Neuron (in vitro differentiated cells): ENCODE measurements at regions not wholly inside any gene's neighbourhood (a gene's known extent, or its start where the extent isn't known, plus 50 kb on each side); places are given as distances from the start of the nearest gene placed in this dataset.

Experiments
- H2AFZ ChIP-seq: one replicate; pipeline ENCODE4 v1.6.1; 2013; ENCODE audit warnings: low read depth, mild to moderate bottlenecking, inconsistent platforms, low read length, moderate library complexity
- H3K27me3 ChIP-seq: one replicate; pipeline ENCODE4 v1.6.1; 2013; ENCODE audit warnings: low read length; ENCODE audit not compliant: insufficient read depth
- H3K36me3 ChIP-seq: one replicate; pipeline ENCODE4 v1.6.1; 2013; ENCODE audit warnings: low read length; ENCODE audit not compliant: insufficient read depth
- H3K4me1 ChIP-seq: one replicate; pipeline ENCODE4 v1.6.1; 2013; ENCODE audit warnings: low read length; ENCODE audit not compliant: insufficient read depth
- H3K4me3 ChIP-seq: 2 replicates; pipeline ENCODE4 v1.5.1; 2013; ENCODE audit warnings: mild to moderate bottlenecking, low read length, moderate library complexity
- H3K9me3 ChIP-seq: one replicate; pipeline ENCODE4 v1.6.1; 2013; ENCODE audit warnings: low read length

DNA sequence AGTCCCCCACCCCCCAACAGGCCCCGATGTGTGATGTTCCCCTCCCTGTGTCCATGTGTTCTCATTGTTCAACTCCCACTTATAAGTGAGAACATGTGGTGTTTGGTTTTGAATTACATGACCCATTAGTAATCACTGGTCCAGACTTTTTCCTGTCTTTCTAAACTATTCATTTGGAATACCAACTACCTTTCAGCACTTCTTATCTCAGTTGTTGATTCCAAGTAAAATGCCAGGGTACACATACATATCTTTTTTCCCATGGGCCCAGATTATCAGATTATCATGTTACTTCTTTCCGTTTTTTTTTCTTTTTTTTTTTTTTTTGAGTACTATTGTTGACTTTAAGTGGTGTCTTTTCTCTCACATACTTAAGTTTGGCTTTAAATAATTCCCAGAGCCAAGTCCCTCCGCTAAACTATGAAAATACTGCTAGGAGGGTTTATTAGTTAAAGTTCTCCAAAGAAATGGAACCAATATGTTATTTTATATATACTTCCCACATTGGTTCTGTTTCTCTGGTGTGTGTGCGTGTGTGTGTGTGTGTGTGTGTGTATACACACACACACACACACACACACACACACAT is 389.3 kb downstream of the IRS1 start:
- H3K9me3 ChIP-seq: no peaks in the 10 kb centered on the region
- H3K4me1 ChIP-seq: peaks cover 5% of the 10 kb centered on the region
- no peaks in the 10 kb centered on the region for H3K27me3 ChIP-seq
- no peak overlapping the region for H2AFZ ChIP-seq
- H3K4me3 ChIP-seq: no peak overlapping the region
- H3K36me3 ChIP-seq: no peaks in the 10 kb centered on the region

GRCh38 chr2:226409134-226409533 is 390.5 kb downstream of the IRS1 start:
- no peaks in the 10 kb centered on the region for H3K36me3 ChIP-seq
- no peak overlapping the region for H2AFZ ChIP-seq
- H3K4me3 ChIP-seq: no peak overlapping the region
- no peaks in the 10 kb centered on the region for H3K27me3 ChIP-seq
- H3K9me3 ChIP-seq: no peaks in the 10 kb centered on the region
- peaks cover 14% of the 10 kb centered on the region for H3K4me1 ChIP-seq

DNA sequence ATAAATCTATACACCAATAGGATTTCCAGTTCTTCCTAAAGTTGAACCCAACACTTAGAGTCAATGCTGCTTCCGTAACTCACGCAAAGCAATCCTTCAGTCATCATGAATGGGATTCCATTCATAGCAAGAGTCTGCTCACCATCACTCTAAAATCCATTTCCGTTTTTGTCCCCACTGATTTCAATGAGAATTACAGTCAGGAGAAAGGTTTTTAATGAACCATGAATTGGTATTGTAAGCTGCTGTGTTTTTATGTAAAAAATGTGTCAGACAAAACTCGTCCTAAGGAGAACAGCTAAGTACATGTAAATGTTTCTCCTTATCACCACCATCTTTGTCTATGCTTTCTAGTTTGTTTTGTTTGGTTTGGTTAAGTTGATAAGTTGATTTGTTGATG is 391.5 kb downstream of the IRS1 start:
- no peaks in the 10 kb centered on the region for H3K9me3 ChIP-seq

DNA sequence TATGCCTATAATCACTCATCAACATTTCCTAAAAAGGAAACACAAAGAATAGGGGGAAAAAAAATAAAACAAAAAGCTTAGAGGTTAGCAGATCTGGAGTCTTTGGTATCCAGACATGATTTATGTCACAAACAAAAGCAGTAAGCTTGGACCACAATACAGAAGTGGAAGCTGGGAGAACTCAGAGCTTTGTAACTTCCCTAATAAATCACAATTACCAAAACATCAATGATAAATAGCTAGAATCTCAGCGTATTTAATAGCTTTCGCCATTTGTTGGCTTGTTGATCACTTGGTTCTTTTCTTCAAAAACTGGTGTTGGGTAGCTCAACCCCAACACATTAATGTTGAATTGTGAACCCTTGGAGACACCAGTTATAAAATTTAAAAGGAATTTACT is 392.5 kb downstream of the IRS1 start:
- Histone ChIP-seq H3K4me3 (no peak overlapping the region), H3K36me3 (no peaks in the 10 kb centered on the region), H3K4me1 (peaks cover 26% of the 10 kb centered on the region), H2AFZ (no peak overlapping the region), H3K9me3 (no peaks in the 10 kb centered on the region), H3K27me3 (no peaks in the 10 kb centered on the region)

More for the DNA sequence above, 391.5 kb downstream of the IRS1 start:
- H3K27me3 ChIP-seq: no peaks in the 10 kb centered on the region
- H3K4me1 ChIP-seq: peaks cover 23% of the 10 kb centered on the region
- no peak overlapping the region for H3K4me3 ChIP-seq
- no peaks in the 10 kb centered on the region for H3K36me3 ChIP-seq
- no peak overlapping the region for H2AFZ ChIP-seq

DNA sequence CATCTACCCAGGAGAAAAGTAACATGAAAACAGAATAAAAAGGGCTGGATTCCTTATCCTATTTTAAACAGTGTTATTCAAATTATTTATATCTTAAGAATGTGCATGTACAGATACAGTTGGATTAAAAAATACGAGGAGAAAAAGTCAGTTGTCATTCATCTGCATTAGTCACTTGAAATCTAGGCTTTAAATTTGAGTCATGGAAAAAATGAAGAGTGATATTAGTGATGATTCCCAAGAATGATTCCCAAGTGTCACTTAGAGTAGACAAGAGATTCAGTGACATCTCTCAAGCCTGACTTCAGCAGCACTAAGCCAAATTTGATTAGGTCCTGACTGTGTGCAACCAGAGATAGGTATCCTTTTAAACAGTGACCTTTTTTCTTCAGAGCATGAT is 394.2 kb downstream of the IRS1 start:
- H3K4me3 ChIP-seq: no peak overlapping the region
- no peak overlapping the region for H2AFZ ChIP-seq
- no peaks in the 10 kb centered on the region for H3K27me3 ChIP-seq
- H3K9me3 ChIP-seq: no peaks in the 10 kb centered on the region
- no peaks in the 10 kb centered on the region for H3K36me3 ChIP-seq
- H3K4me1 ChIP-seq: peaks cover 26% of the 10 kb centered on the region

DNA sequence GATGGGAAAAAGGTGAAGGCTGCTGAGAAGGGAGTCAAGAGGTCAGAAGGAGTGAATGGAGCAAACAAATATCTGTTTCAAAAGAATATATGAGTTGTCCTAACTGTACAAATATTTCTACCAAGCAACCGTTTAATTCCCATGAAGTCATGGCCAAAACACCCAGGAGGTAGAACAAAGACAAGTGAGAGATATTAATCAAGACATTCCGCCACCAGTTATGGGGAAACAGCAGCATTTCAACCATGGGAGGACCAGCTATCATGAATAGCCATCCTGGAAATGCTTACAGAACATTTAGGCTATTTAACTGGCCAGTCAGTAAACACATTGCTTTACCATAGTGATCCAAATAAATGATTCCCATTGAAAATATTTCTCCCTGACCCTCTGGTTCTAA is 396.3 kb downstream of the IRS1 start:
- H3K27me3 ChIP-seq: no peaks in the 10 kb centered on the region
- no peak overlapping the region for H2AFZ ChIP-seq

DNA sequence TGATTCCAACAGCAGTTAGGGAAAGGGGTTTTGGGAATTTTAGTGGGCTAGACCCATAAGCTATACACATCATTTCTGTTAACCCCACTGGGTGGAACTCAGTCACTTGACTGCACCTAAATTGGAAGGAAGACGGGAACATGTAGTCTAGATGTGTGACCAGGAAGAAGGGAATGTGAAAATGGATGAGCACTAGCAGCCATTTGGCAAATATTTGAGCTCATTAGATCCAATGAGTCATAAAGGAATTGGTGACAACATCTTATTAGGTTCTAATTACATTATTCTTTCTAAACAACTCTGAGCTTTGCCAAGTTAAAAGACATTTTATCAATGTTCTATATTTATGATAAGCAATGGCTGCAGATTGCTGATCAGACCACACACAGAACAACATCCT is 400.6 kb downstream of the IRS1 start:
- Histone ChIP-seq H3K27me3 (no peaks in the 10 kb centered on the region), H3K9me3 (no peaks in the 10 kb centered on the region), H3K36me3 (no peaks in the 10 kb centered on the region), H3K4me3 (no peak overlapping the region), H3K4me1 (peaks cover 11% of the 10 kb centered on the region), H2AFZ (no peak overlapping the region)

More for the DNA sequence above, 396.3 kb downstream of the IRS1 start:
- Histone ChIP-seq H3K4me3 (no peak overlapping the region), H3K9me3 (no peaks in the 10 kb centered on the region), H3K36me3 (no peaks in the 10 kb centered on the region), H3K4me1 (peaks cover 26% of the 10 kb centered on the region)

- Histone ChIP-seq H3K9me3 (no peaks in the 10 kb centered on the region), H3K36me3 (no peaks in the 10 kb centered on the region), H3K4me1 (peaks cover 7% of the 10 kb centered on the region), H3K27me3 (no peaks in the 10 kb centered on the region), H2AFZ (no peak overlapping the region), H3K4me3 (no peak overlapping the region)
Measured at GRCh38 chr2:226398580-226398979, 401.0 kb downstream of the IRS1 start.

- no peaks in the 10 kb centered on the region for H3K36me3 ChIP-seq
- H3K9me3 ChIP-seq: no peaks in the 10 kb centered on the region
- H3K4me3 ChIP-seq: no peak overlapping the region
- H2AFZ ChIP-seq: no peak overlapping the region
- no peaks in the 10 kb centered on the region for H3K27me3 ChIP-seq
- H3K4me1 ChIP-seq: no peaks in the 10 kb centered on the region
Measured at GRCh38 chr2:226396541-226396940, 403.1 kb downstream of the IRS1 start.

DNA sequence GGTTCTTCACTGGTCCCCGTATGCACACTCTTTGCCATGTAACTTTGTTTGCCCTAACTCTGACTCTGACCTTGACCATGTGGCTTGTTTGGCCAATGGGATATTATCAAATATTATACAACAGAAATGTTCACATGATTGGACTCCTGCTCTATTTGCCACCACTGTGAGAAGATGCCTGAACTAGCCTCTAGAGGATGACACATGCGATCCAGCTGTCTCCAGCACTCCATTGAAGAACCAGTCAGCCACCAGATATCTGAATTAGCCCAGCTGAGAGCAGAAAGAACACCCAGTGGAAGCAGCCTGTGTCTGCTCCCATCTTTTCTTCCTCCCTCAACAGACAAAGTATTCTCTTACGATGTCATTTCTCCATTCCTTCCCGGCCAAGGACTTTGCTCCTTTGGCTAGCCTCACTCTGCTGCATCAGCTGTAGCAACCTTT is 412.1 kb downstream of the IRS1 start:
- peaks cover 2% of the 10 kb centered on the region for H3K9me3 ChIP-seq
- H3K4me3 ChIP-seq: no peak overlapping the region
- no peak overlapping the region for H2AFZ ChIP-seq
- no peaks in the 10 kb centered on the region for H3K36me3 ChIP-seq
- no peaks in the 10 kb centered on the region for H3K27me3 ChIP-seq
- H3K4me1 ChIP-seq: peaks cover 7% of the 10 kb centered on the region

DNA sequence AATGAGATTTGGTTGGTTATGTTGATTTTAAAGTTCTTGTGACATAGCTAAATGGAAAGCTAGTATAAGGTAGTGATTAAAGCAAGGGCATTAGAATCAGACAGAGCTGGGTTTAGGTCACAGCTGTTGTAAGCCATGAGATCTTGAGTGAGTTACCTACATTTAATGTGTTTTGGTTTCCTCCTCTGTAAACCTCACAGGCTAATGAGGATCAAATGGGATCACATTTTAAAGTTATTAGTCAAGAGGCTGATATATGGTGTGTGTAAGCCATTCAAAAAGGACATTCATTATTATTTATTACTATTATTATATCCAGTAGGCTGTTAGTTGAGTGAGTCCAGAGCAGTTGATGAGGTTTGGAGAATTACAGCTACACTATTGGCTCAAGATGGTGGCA is 416.2 kb downstream of the IRS1 start:
- H3K27me3 ChIP-seq: no peaks in the 10 kb centered on the region

DNA sequence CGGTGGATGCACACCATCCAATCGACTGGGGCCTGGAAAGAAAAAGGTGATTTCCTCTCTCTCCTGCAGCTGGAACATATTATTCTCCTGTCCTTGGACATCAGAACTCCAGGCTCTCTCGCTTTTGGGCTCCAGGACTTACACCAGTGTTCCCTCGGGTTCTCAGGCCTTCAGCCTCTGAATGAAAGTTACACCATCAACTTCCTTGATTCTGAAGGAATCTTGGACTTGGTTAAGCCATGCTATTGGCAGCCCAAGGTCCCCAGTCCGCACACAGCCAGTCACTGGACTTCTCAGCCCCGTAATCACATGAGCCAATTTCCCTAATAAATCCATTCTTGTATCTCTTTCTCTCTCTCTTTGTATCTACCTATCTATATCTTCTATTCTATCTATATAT is 418.9 kb downstream of the IRS1 start:
- Histone ChIP-seq H3K27me3 (no peaks in the 10 kb centered on the region), H3K4me3 (no peak overlapping the region), H3K9me3 (peaks cover 2% of the 10 kb centered on the region), H3K36me3 (no peaks in the 10 kb centered on the region), H3K4me1 (no peaks in the 10 kb centered on the region), H2AFZ (no peak overlapping the region)

More for the DNA sequence above, 416.2 kb downstream of the IRS1 start:
- Histone ChIP-seq H3K36me3 (no peaks in the 10 kb centered on the region), H2AFZ (no peak overlapping the region), H3K4me3 (no peak overlapping the region), H3K4me1 (no peaks in the 10 kb centered on the region), H3K9me3 (peaks cover 2% of the 10 kb centered on the region)

- no peak overlapping the region for H3K4me3 ChIP-seq
- no peaks in the 10 kb centered on the region for H3K27me3 ChIP-seq
- H3K36me3 ChIP-seq: no peaks in the 10 kb centered on the region
- H3K9me3 ChIP-seq: peaks cover 2% of the 10 kb centered on the region
- H3K4me1 ChIP-seq: no peaks in the 10 kb centered on the region
- no peak overlapping the region for H2AFZ ChIP-seq
Measured at GRCh38 chr2:226378753-226379705, 420.6 kb downstream of the IRS1 start.
